Tibial artery (tissue), 4 donors: ENCODE measurements at regions not wholly inside any gene's neighbourhood (a gene's known extent, or its start where the extent isn't known, plus 50 kb on each side); places are given as distances from the start of the nearest gene placed in this dataset.

Experiments used
- DNase-seq, 2 donors: peaks; one replicate each; pipeline ENCODE4 v3.0.0-alpha.2; 2019
- H3K27ac ChIP-seq, 2 donors: fragments of 200-600 bp; sonication (generic) in 1 of 2; 1 replicate in 1 of 2; 2 replicates in 1 of 2; pipeline ENCODE4 v1.5.1; 2018 to 2019; ENCODE audit warnings: mild to moderate bottlenecking in 1 of 2
- H3K27me3 ChIP-seq, 2 donors: fragments of 200-600 bp; sonication (generic) in 1 of 2; one replicate each; pipeline versions ENCODE4 v1.5.1 to v1.6.0; 2016 to 2019
- H3K36me3 ChIP-seq, 3 donors: fragments of 200-600 bp; sonication (generic) in 2 of 3; one replicate each; pipeline ENCODE4 v1.5.1; 2016 to 2019; ENCODE audit warnings: mild to moderate bottlenecking in 2 of 3
- H3K4me1 ChIP-seq, 4 donors: fragments of 200-600 bp; sonication (generic) in 2 of 4; 1 replicate in 3 of 4; 2 replicates in 1 of 4; pipeline ENCODE4 v1.5.1; 2016 to 2019
- H3K4me3 ChIP-seq, 2 donors: fragments of 200-600 bp; sonication (generic) in 1 of 2; 1 replicate in 1 of 2; 2 replicates in 1 of 2; pipeline ENCODE4 v1.5.1; 2018 to 2019; ENCODE audit warnings: mild to moderate bottlenecking in 2 of 2
- H3K9me3 ChIP-seq, 3 donors: fragments of 200-600 bp; sonication (generic) in 1 of 3; one replicate each; pipeline ENCODE4 v1.5.1; 2016 to 2019
- intact Hi-C: fragments of 100-400 bp; cut with DNase I; formaldehyde crosslinking; loops from one replicate; pipeline ENCODE4 v1.15.0; 2023; ENCODE audit warnings: low total_unique reads
- TF ChIP-seq, protein P1 (sequence below), 2 experiments: fragments of 200-600 bp in 1 of 2; fragments of 450-650 bp in 1 of 2; IDR thresholded peaks; one replicate each; pipeline ENCODE4 v1.5.1; 2017 to 2019; ENCODE audit warnings: antibody characterized with exemption in 2 of 2, mild to moderate bottlenecking in 1 of 2, moderate library complexity in 1 of 2

GRCh38 chr12:113525066-113525465 lies 53.4 kb upstream of the LHX5 start:
- TF ChIP-seq, protein P1, sequence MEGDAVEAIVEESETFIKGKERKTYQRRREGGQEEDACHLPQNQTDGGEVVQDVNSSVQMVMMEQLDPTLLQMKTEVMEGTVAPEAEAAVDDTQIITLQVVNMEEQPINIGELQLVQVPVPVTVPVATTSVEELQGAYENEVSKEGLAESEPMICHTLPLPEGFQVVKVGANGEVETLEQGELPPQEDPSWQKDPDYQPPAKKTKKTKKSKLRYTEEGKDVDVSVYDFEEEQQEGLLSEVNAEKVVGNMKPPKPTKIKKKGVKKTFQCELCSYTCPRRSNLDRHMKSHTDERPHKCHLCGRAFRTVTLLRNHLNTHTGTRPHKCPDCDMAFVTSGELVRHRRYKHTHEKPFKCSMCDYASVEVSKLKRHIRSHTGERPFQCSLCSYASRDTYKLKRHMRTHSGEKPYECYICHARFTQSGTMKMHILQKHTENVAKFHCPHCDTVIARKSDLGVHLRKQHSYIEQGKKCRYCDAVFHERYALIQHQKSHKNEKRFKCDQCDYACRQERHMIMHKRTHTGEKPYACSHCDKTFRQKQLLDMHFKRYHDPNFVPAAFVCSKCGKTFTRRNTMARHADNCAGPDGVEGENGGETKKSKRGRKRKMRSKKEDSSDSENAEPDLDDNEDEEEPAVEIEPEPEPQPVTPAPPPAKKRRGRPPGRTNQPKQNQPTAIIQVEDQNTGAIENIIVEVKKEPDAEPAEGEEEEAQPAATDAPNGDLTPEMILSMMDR (IDR thresholded peaks at IDR 0.05), result no peak
- no peak overlapping the region for H3K27ac ChIP-seq
- intact Hi-C loops, result no loop called here
- H3K27me3 ChIP-seq, result peaks cover 0 to 69% of the 10 kb centered on the region in 2 donors
- H3K4me3 ChIP-seq, result no peak overlapping the region
- DNase-seq, result no peak
- H3K36me3 ChIP-seq, result no peaks in the 10 kb centered on the region
- no peaks in the 10 kb centered on the region for H3K4me1 ChIP-seq
- H3K9me3 ChIP-seq, result no peaks in the 10 kb centered on the region

- Histone ChIP-seq H3K36me3 (no peaks in the 10 kb centered on the region), H3K27me3 (peaks cover 0 to 74% of the 10 kb centered on the region in 2 donors), H3K9me3 (no peaks in the 10 kb centered on the region), H3K4me3 (no peak overlapping the region), H3K4me1 (no peaks in the 10 kb centered on the region), H3K27ac (no peak overlapping the region)
- TF ChIP-seq, protein P1 (IDR thresholded peaks at IDR 0.05), result no peak
- DNase-seq, result no peak
- intact Hi-C loops, result no loop called here
Measured at GRCh38 chr12:113524495-113524894, 52.8 kb upstream of the LHX5 start.

GRCh38 chr12:113521708-113522107 lies 50.0 kb upstream of the LHX5 start:
- Histone ChIP-seq H3K27ac (no peak overlapping the region), H3K4me1 (no peaks in the 10 kb centered on the region), H3K36me3 (no peaks in the 10 kb centered on the region), H3K27me3 (peaks cover 0 to 82% of the 10 kb centered on the region in 2 donors), H3K9me3 (no peaks in the 10 kb centered on the region), H3K4me3 (no peak overlapping the region)
- intact Hi-C loops, result no loop called here
- no peak for DNase-seq
- TF ChIP-seq, protein P1 (IDR thresholded peaks at IDR 0.05), result no peak
